CD4-positive, alpha-beta T cell (primary cell): ENCODE measurements at regions not wholly inside any gene's neighbourhood (a gene's known extent, or its start where the extent isn't known, plus 50 kb on each side); places are given as distances from the start of the nearest gene placed in this dataset.

ENCODE experiments used
- ATAC-seq: fragments of 200-7000 bp; cut with Tn5 transposase; one replicate; pipeline ENCODE4 v1.10.0; 2022; ENCODE audit warnings: mild to moderate bottlenecking; ENCODE audit not compliant: poor library complexity
- CTCF ChIA-PET: fragments of 350-600 bp; sonication (Branson Sonifier 250); formaldehyde crosslinking; loops from one replicate; lab custom pipeline; 2021; ENCODE audit warnings: antibody characterized with exemption, inconsistent platforms; lab: Charles Lee
- POLR2A ChIA-PET: fragments of 350-600 bp; sonication (Branson Sonifier 250); formaldehyde crosslinking; loops from one replicate; lab custom pipeline; 2021; ENCODE audit warnings: antibody characterized with exemption, inconsistent platforms; lab: Charles Lee
- DNase-seq, 14 experiments: peaks; one replicate each; pipeline ENCODE4 v3.0.0-alpha.2; 2013 to 2020; ENCODE audit warnings: mixed read lengths in 2 of 14
- H3K27ac ChIP-seq, 2 donors: one replicate each; pipeline versions ENCODE4 v1.5.1 to v1.7.0; 2013; ENCODE audit warnings: low read length in 2 of 2, low read depth in 1 of 2, mild to moderate bottlenecking in 1 of 2
- H3K27me3 ChIP-seq, 2 experiments: 1 replicate in 1 of 2; 2 replicates in 1 of 2; pipeline versions ENCODE4 v1.6.1 to v1.7.0; 2013; ENCODE audit warnings: low read length in 2 of 2, control low read depth in 1 of 2, mild to moderate bottlenecking in 1 of 2, moderate library complexity in 1 of 2; ENCODE audit not compliant: insufficient read depth in 2 of 2, control insufficient read depth in 1 of 2
- H3K36me3 ChIP-seq: one replicate; pipeline ENCODE4 v1.6.1; 2013; ENCODE audit warnings: low read length, control low read depth; ENCODE audit not compliant: insufficient read depth
- H3K4me1 ChIP-seq: one replicate; pipeline ENCODE4 v1.6.1; 2013; ENCODE audit warnings: low read length, control low read depth; ENCODE audit not compliant: insufficient read depth
- H3K4me3 ChIP-seq: one replicate; pipeline ENCODE4 v1.5.1; 2013; ENCODE audit warnings: mild to moderate bottlenecking, low read length, moderate library complexity
- H3K9me3 ChIP-seq, 2 experiments: 1 replicate in 1 of 2; 2 replicates in 1 of 2; pipeline versions ENCODE4 v1.6.1 to v1.7.0; 2013; ENCODE audit warnings: low read length in 2 of 2, mild to moderate bottlenecking in 2 of 2, control low read depth in 1 of 2, moderate library complexity in 1 of 2; ENCODE audit not compliant: control insufficient read depth in 1 of 2, insufficient read depth in 1 of 2
- H3K27ac Mint-ChIP-seq: one replicate; pipeline ENCODE4 v1.8.0; 2020; ENCODE audit warnings: mixed read lengths
- H3K27me3 Mint-ChIP-seq: one replicate; pipeline ENCODE4 v1.8.0; 2021; ENCODE audit warnings: mixed read lengths
- H3K36me3 Mint-ChIP-seq: one replicate; pipeline ENCODE4 v1.8.0; 2021; ENCODE audit warnings: low read depth, mixed read lengths
- H3K4me1 Mint-ChIP-seq: one replicate; pipeline ENCODE4 v1.8.0; 2021; ENCODE audit warnings: low read depth, mixed read lengths
- H3K4me3 Mint-ChIP-seq: one replicate; pipeline ENCODE4 v1.8.0; 2020; ENCODE audit warnings: mild to moderate bottlenecking, mixed read lengths
- H3K9me3 Mint-ChIP-seq: one replicate; pipeline ENCODE4 v1.8.0; 2020; ENCODE audit warnings: mixed read lengths
- CTCF ChIP-seq: fragments of 200-600 bp; IDR thresholded peaks from one replicate; pipeline ENCODE4 v1.8.0; 2022; ENCODE audit warnings: antibody characterized with exemption, mild to moderate bottlenecking
- intact Hi-C, 2 experiments: fragments of 100-400 bp; cut with DNase I in 1 of 2; cut with micrococcal nuclease in 1 of 2; formaldehyde crosslinking; loops; one replicate each; pipeline versions ENCODE4 v1.15.1 to v1.9.0; 2023 to 2025; cut with DNase I, micrococcal nuclease

GRCh38 chr12:126021675-126022074, 956.4 kb downstream of the AACS start:
- POLR2A ChIA-PET: no interaction called here
- Mint-ChIP-seq H3K36me3 (no peaks in the 10 kb centered on the region), H3K27ac (no peak overlapping the region), H3K4me1 (no peaks in the 10 kb centered on the region), H3K9me3 (peaks cover 9% of the 10 kb centered on the region), H3K4me3 (no peak overlapping the region), H3K27me3 (no peaks in the 10 kb centered on the region)
- CTCF ChIA-PET: no interaction called here
- H3K27ac ChIP-seq: no peak overlapping the region
- no peaks in the 10 kb centered on the region for H3K27me3 ChIP-seq
- intact Hi-C loops: no loop called here
- DNase-seq (no peak), ATAC-seq (no peak)
- H3K4me3 ChIP-seq: no peak overlapping the region
- H3K9me3 ChIP-seq: peaks cover 0 to 8% of the 10 kb centered on the region in 2 experiments
- H3K4me1 ChIP-seq: no peaks in the 10 kb centered on the region
- no peaks in the 10 kb centered on the region for H3K36me3 ChIP-seq
- TF ChIP-seq CTCF: no peak

GRCh38 chr12:126027825-126028224, 962.6 kb downstream of the AACS start:
- H3K27me3 ChIP-seq: no peaks in the 10 kb centered on the region
- H3K36me3 ChIP-seq: no peaks in the 10 kb centered on the region
- ATAC-seq (no peak), DNase-seq (no peak)
- no peak overlapping the region for H3K27ac Mint-ChIP-seq
- H3K4me3 Mint-ChIP-seq: no peak overlapping the region
- H3K27ac ChIP-seq: no peak overlapping the region
- H3K4me1 ChIP-seq: no peaks in the 10 kb centered on the region
- peaks cover 1% of the 10 kb centered on the region for H3K9me3 Mint-ChIP-seq
- intact Hi-C loops: no loop called here
- no peak for TF ChIP-seq CTCF
- H3K4me3 ChIP-seq: no peak overlapping the region
- H3K36me3 Mint-ChIP-seq: no peaks in the 10 kb centered on the region
- peaks cover 0 to 3% of the 10 kb centered on the region in 2 experiments for H3K9me3 ChIP-seq
- POLR2A ChIA-PET: no interaction called here
- no peaks in the 10 kb centered on the region for H3K4me1 Mint-ChIP-seq
- CTCF ChIA-PET: no interaction called here
- H3K27me3 Mint-ChIP-seq: no peaks in the 10 kb centered on the region

- no peak overlapping the region for H3K27ac Mint-ChIP-seq
- CTCF ChIA-PET: no interaction called here
Observed at GRCh38 chr12:126030573-126030972, 965.3 kb downstream of the AACS start.

More at GRCh38 chr12:126030573-126030972, 965.3 kb downstream of the AACS start:
- POLR2A ChIA-PET: no interaction called here
- Mint-ChIP-seq H3K4me1 (no peaks in the 10 kb centered on the region), H3K4me3 (no peak overlapping the region), H3K36me3 (no peaks in the 10 kb centered on the region), H3K9me3 (peaks cover 1% of the 10 kb centered on the region), H3K27me3 (no peaks in the 10 kb centered on the region)
- Histone ChIP-seq H3K27ac (no peak overlapping the region), H3K4me1 (no peaks in the 10 kb centered on the region), H3K27me3 (no peaks in the 10 kb centered on the region), H3K9me3 (peaks cover 0 to 3% of the 10 kb centered on the region in 2 experiments), H3K4me3 (no peak overlapping the region), H3K36me3 (no peaks in the 10 kb centered on the region)
- DNase-seq (no peak), ATAC-seq (no peak)
- intact Hi-C loops: no loop called here
- no peak for TF ChIP-seq CTCF
